ENCODE measurements at regions not wholly inside any gene's neighbourhood (a gene's known extent, or its start where the extent isn't known, plus 50 kb on each side); places are given as distances from the start of the nearest gene placed in this dataset.
"Not testable (repeated sequence)": the region's sequence is repeated elsewhere in the genome, so short reads cannot be mapped to it uniquely, and the experiment has no call there.

DNA sequence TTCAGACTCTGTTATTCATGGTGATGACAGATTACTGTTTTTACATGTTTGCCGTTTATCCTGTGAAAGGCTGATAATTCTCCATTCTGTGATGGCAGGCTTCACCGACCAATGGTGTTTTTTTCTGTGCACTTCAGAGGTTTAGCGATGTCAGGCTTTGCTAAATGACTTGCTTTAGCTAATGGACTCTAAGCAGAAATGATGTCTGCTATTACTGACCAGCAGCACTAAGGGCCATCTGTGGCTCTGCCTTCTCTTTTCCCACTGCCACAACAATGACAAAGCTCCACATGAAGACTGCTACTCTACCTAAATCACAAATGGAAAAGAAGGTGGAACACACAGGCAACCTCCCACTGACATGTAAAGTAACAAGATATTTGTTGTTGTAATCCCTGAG, 68.4 kb upstream of the ALB start:
- TF ChIP-seq, protein P1, sequence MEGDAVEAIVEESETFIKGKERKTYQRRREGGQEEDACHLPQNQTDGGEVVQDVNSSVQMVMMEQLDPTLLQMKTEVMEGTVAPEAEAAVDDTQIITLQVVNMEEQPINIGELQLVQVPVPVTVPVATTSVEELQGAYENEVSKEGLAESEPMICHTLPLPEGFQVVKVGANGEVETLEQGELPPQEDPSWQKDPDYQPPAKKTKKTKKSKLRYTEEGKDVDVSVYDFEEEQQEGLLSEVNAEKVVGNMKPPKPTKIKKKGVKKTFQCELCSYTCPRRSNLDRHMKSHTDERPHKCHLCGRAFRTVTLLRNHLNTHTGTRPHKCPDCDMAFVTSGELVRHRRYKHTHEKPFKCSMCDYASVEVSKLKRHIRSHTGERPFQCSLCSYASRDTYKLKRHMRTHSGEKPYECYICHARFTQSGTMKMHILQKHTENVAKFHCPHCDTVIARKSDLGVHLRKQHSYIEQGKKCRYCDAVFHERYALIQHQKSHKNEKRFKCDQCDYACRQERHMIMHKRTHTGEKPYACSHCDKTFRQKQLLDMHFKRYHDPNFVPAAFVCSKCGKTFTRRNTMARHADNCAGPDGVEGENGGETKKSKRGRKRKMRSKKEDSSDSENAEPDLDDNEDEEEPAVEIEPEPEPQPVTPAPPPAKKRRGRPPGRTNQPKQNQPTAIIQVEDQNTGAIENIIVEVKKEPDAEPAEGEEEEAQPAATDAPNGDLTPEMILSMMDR (IDR thresholded peaks at IDR 0.05; ENCODE audit: insufficient read depth, low read depth, low read length) = no peak
- no peak for DNase-seq (ENCODE audit: low read depth)
- no peak overlapping the region for H3K4me3 ChIP-seq (ENCODE audit: low read depth, low read length)

DNA sequence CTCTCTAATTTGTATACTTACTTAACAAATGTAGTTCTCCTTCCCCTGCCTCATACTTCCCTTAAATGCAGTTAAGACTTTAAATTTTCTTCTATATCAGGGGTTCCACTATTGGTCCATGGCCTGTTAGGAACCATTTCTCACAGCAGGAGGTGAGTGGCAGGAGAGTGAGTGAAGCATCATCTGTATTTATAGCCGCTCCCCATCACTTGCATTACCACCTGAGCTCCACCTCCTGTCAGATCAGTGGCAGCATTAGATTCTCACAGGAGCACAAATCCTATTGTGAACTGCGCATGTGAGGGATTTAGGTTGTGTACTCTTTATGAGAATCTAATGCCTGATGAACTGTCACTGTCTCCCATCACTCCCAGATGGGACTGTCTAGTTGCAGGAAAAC, 72.1 kb upstream of the ALB start:
- not testable (repeated sequence) for DNase-seq (ENCODE audit: low read depth); H3K4me3 ChIP-seq (ENCODE audit: low read depth, low read length)

DNA sequence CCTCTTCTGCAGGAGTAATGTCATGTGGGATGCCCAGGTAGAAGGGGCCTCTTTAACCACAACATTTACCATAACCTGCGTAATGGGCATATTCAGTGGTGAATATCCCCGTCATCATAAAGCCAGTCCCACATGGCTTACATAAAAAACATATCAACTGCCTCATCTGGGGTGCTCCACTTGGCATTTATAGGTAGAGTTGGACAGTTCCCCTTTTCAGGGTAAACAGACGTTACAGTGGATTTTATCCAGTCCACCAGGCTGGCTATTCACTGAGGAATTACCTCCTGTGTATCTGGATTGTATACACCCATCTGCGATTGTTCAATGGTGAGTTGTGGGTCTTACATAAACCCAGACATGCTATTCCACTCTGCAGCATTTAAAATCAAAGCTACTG, 70.7 kb upstream of the ANKRD17 start:
- DNase-seq (ENCODE audit: low read depth) = no peak
- TF ChIP-seq, protein P1 (IDR thresholded peaks at IDR 0.05; ENCODE audit: insufficient read depth, low read depth, low read length) = no peak

DNA sequence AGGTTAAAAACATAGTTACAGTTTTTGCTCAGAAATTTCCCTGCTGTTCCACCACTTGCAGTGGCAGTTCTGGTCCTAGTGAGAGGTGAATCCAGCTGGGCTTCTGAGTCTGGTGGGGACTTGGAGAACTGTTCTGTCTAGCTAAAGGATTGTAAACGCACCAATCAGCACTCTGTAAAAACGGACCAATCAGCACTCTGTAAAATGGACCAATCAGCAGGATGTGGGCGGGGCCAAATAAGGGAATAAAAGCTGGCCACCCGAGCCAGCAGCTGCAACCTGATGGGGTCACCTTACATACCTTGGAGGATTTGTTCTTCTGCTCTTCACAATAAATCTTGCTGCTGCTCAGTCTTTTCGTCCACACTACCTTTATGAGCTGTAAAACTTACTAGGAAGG, 67.2 kb upstream of the ANKRD17 start:
- DNase-seq (ENCODE audit: low read depth); H3K4me3 ChIP-seq (ENCODE audit: low read depth, low read length): not testable (repeated sequence)

More for the DNA sequence above, 70.7 kb upstream of the ANKRD17 start:
- H3K4me3 ChIP-seq (ENCODE audit: low read depth, low read length) = no peak overlapping the region

DNA sequence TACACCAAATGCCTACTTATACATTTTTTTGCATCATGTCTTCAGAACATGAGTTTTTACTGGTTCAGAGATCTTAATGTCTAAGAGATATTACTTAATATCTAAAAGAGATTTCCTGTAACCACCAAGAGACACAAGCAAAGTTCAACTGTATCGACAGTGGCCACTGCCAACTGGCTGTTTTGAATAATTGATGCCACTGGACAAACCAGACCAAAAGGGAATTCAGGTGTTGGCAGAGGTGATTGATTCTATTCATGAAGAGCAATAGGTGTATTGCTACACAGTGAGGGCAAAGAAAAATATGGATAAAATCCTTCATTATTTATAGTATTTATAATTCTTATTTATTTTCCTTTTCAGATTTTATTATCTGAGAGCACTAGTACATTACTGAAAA, 58.5 kb upstream of the ANKRD17 start:
- DNase-seq (ENCODE audit: low read depth) = no peak
- H3K4me3 ChIP-seq (ENCODE audit: low read depth, low read length) = no peak overlapping the region
- TF ChIP-seq, protein P1 (IDR thresholded peaks at IDR 0.05; ENCODE audit: insufficient read depth, low read depth, low read length) = no peak

DNA sequence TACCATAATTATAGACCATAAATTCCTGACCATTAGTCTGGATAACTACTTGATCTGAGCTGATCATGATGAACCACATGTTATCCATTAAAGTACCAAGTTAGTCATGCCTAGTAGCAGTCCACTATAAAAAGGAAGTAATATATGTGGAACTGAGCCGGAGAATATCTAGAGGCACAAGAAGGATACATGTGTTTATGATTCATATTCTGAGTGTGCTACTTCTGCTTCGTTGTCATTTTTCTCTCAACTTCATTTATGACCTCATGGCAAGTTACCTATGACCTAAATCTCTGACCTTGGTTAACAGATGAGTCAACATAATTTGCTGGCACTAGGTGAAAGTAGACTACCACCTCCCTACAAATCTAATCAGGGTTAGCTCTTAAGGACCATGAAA, 56.5 kb upstream of the ANKRD17 start:
- no peak overlapping the region for H3K4me3 ChIP-seq (ENCODE audit: low read depth, low read length)
- DNase-seq (ENCODE audit: low read depth) = no peak
- TF ChIP-seq, protein P1 (IDR thresholded peaks at IDR 0.05; ENCODE audit: insufficient read depth, low read depth, low read length) = no peak

DNA sequence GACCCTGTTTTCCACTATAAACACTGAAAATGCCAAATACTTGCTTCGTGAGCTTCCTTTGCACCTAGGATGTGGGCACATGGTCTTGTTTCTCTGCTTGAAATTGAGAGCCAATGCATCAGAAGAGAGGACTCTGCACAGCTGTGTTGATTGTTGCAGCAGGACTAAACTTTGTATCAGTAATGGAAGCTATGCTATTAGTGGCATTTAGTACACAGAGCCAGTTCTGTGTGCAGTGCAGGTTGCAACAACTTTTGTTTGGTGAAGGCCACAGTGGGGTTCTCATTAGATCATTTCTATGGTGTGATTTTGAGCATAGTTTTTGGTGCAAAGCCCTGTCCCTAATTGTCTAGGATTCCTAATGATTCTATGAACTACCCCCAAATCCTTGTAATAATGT, 54.4 kb upstream of the ANKRD17 start:
- TF ChIP-seq, protein P1 (IDR thresholded peaks at IDR 0.05; ENCODE audit: insufficient read depth, low read depth, low read length) = no peak
- no peak overlapping the region for H3K4me3 ChIP-seq (ENCODE audit: low read depth, low read length)
- DNase-seq (ENCODE audit: low read depth) = no peak

DNA sequence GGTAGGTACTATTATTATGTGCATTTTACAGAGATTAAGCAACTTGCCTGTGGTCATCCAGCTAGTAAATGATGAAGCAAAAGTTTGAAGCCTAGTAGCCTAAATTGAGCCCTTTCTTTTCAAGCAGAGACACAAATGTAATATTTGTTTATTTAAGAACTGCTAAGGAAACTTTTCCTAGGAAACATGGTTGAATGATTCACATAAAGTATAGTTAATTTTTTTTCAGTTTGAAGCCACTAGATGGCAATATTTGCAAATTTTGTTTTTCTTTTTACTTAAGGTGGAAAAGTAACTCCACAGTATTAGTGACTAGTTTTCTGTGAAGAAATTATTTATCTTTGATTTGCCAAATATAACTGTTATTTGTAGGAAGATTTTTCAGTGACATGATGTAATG, 52.8 kb upstream of the ANKRD17 start:
- DNase-seq (ENCODE audit: low read depth) = peak; percentile 33
- TF ChIP-seq, protein P1 (IDR thresholded peaks at IDR 0.05; ENCODE audit: insufficient read depth, low read depth, low read length) = peak; percentile 27
- no peak overlapping the region for H3K4me3 ChIP-seq (ENCODE audit: low read depth, low read length)
